IMR-90 (cell line): ENCODE measurements at regions not wholly inside any gene's neighbourhood (a gene's known extent, or its start where the extent isn't known, plus 50 kb on each side); places are given as distances from the start of the nearest gene placed in this dataset.

Experiments used
- ATAC-seq: fragments of 200-7000 bp; cut with Tn5 transposase; 2 replicates; pipeline ENCODE4 v1.9.1; 2020; ENCODE audit warnings: low read depth, mild to moderate bottlenecking, moderate library complexity
- BruUV-seq: library from RNA; stranded (reverse); fragments of 400-500 nt; replicated peaks from 2 replicates; lab custom pipeline; 2021; lab: Mats Ljungman, UMichigan
- CTCF ChIA-PET: fragments of 300-600 bp; formaldehyde crosslinking; extraction: SDS; loops from one replicate; lab custom pipeline; 2021; ENCODE audit warnings: antibody characterized with exemption; lab: Yijun Ruan, JAX
- POLR2A ChIA-PET: fragments of 300-600 bp; sonication (Branson Sonifier 250); formaldehyde crosslinking; loops from one replicate; lab custom pipeline; 2022; ENCODE audit warnings: antibody characterized with exemption; ENCODE audit not compliant: unreplicated experiment; lab: Charles Lee
- DNase-seq: peaks from one replicate; pipeline ENCODE4 v3.0.0; 2013
- H2AFZ ChIP-seq: replicated peaks from 2 replicates; pipeline ENCODE3; 2013; ENCODE audit warnings: low read length, mild to moderate bottlenecking; ENCODE audit not compliant: poor library complexity
- H2AK5ac ChIP-seq: 2 replicates; pipeline ENCODE4 v1.6.1; 2013; ENCODE audit warnings: low read depth, low read length, inconsistent platforms
- H2AK9ac ChIP-seq: replicated peaks from 2 replicates; pipeline ENCODE3; 2013; ENCODE audit warnings: mild to moderate bottlenecking, low read depth, low read length, moderate library complexity; ENCODE audit not compliant: poor library complexity
- H2BK120ac ChIP-seq: 2 replicates; pipeline ENCODE4 v1.6.1; 2013; ENCODE audit warnings: low read depth, low read length, inconsistent platforms
- H2BK15ac ChIP-seq: 3 replicates; pipeline ENCODE4 v1.6.1; 2013; ENCODE audit warnings: low read depth, low read length, inconsistent platforms
- H2BK20ac ChIP-seq: 2 replicates; pipeline ENCODE4 v1.6.1; 2013; ENCODE audit warnings: low read depth, mild to moderate bottlenecking, inconsistent platforms, low read length, moderate library complexity
- H2BK5ac ChIP-seq: 2 replicates; pipeline ENCODE4 v1.6.1; 2013; ENCODE audit warnings: mild to moderate bottlenecking, low read depth, low read length, inconsistent platforms; ENCODE audit not compliant: poor library complexity, severe bottlenecking
- H3K14ac ChIP-seq: replicated peaks from 2 replicates; pipeline ENCODE4 v1.6.1; 2013; ENCODE audit warnings: low read depth, low read length, inconsistent platforms
- H3K18ac ChIP-seq: 2 replicates; pipeline ENCODE4 v1.6.1; 2013; ENCODE audit warnings: low read depth, low read length, control low read depth
- H3K23ac ChIP-seq: 2 replicates; pipeline ENCODE4 v1.6.1; 2013; ENCODE audit warnings: low read depth, low read length, inconsistent platforms
- H3K27ac ChIP-seq: 2 replicates; pipeline ENCODE4 v1.5.1; 2013; ENCODE audit warnings: mild to moderate bottlenecking, control low read depth, low read length; ENCODE audit not compliant: insufficient read depth
- H3K27me3 ChIP-seq: 2 replicates; pipeline ENCODE4 v1.6.1; 2013; ENCODE audit warnings: low read length; ENCODE audit not compliant: control insufficient read depth, insufficient read depth
- H3K36me3 ChIP-seq: 2 replicates; pipeline ENCODE4 v1.6.1; 2013; ENCODE audit warnings: low read length, mixed read lengths; ENCODE audit not compliant: control insufficient read depth, insufficient read depth
- H3K4ac ChIP-seq: 2 replicates; pipeline ENCODE4 v1.6.1; 2013; ENCODE audit warnings: low read depth, low read length, inconsistent platforms
- H3K4me1 ChIP-seq: 2 replicates; pipeline ENCODE4 v1.6.1; 2013; ENCODE audit warnings: low read length, mixed read lengths; ENCODE audit not compliant: control insufficient read depth, insufficient read depth
- H3K4me2 ChIP-seq: 2 replicates; pipeline ENCODE4 v1.6.1; 2013; ENCODE audit warnings: low read depth, mild to moderate bottlenecking, control low read depth, low read length, moderate library complexity
- H3K4me3 ChIP-seq: 2 replicates; pipeline ENCODE4 v1.5.1; 2013; ENCODE audit warnings: low read depth, mild to moderate bottlenecking, control low read depth, low read length, moderate library complexity; ENCODE audit not compliant: insufficient read depth
- H3K56ac ChIP-seq: 2 replicates; pipeline ENCODE4 v1.6.1; 2013; ENCODE audit warnings: low read length, inconsistent platforms; ENCODE audit not compliant: insufficient read depth; ENCODE audit errors: extremely low read depth
- H3K79me1 ChIP-seq, 2 experiments: 2 replicates each; pipeline ENCODE4 v1.6.1; 2013; ENCODE audit warnings: low read length in 2 of 2, inconsistent platforms in 1 of 2, low read depth in 1 of 2
- H3K9ac ChIP-seq: 2 replicates; pipeline ENCODE4 v1.6.1; 2013; ENCODE audit warnings: low read depth, low read length, control low read depth
- H3K9me1 ChIP-seq: 2 replicates; pipeline ENCODE4 v1.6.1; 2013; ENCODE audit warnings: low read length, inconsistent platforms; ENCODE audit not compliant: insufficient read depth
- H3K9me3 ChIP-seq: 2 replicates; pipeline ENCODE4 v1.6.1; 2013; ENCODE audit warnings: low read length; ENCODE audit not compliant: control insufficient read depth, insufficient read depth
- H4K20me1 ChIP-seq: 2 replicates; pipeline ENCODE4 v1.6.1; 2013; ENCODE audit warnings: low read length, inconsistent platforms; ENCODE audit not compliant: insufficient read depth
- H4K5ac ChIP-seq: 2 replicates; pipeline ENCODE4 v1.6.1; 2013; ENCODE audit warnings: mild to moderate bottlenecking, low read depth, low read length, control low read depth
- H4K8ac ChIP-seq, 2 experiments: 2 replicates each; pipeline ENCODE4 v1.6.1; 2013; ENCODE audit warnings: low read depth in 2 of 2, low read length in 2 of 2, control low read depth in 1 of 2, inconsistent platforms in 1 of 2
- H4K91ac ChIP-seq: 2 replicates; pipeline ENCODE4 v1.6.1; 2013; ENCODE audit warnings: low read depth, low read length, inconsistent platforms; ENCODE audit not compliant: insufficient read depth
- BHLHE40 ChIP-seq: fragments of 150-350 bp; IDR thresholded peaks from 2 replicates; pipeline ENCODE4 v1.6.1; 2016; ENCODE audit warnings: mild to moderate bottlenecking, low read depth, low read length
- CEBPB ChIP-seq: IDR thresholded peaks from 2 replicates; pipeline ENCODE4 v1.6.1; 2012; ENCODE audit warnings: low read depth, low read length, improper control_type of control experiment
- CHD1 ChIP-seq: IDR thresholded peaks from 2 replicates; pipeline ENCODE4 v1.6.1; 2012; ENCODE audit warnings: low read depth, low read length, improper control_type of control experiment
- CTCF ChIP-seq: conservative IDR thresholded peaks from 2 replicates; pipeline ENCODE4 v1.5.1; 2012; ENCODE audit warnings: mild to moderate bottlenecking, low read depth, low read length, improper control_type of control experiment
- ELK1 ChIP-seq: fragments of 150-350 bp; IDR thresholded peaks from 2 replicates; pipeline ENCODE4 v1.6.1; 2016; ENCODE audit warnings: low read depth, mild to moderate bottlenecking, low read length, moderate library complexity, borderline replicate concordance
- FOS ChIP-seq: fragments of 150-350 bp; IDR thresholded peaks from 2 replicates; pipeline ENCODE4 v1.6.1; 2016; ENCODE audit warnings: low read depth, low read length
- MAFK ChIP-seq: IDR thresholded peaks from 2 replicates; pipeline ENCODE4 v1.6.1; 2012; ENCODE audit warnings: low read depth, low read length, improper control_type of control experiment
- MAZ ChIP-seq: IDR thresholded peaks from 2 replicates; pipeline ENCODE4 v1.6.1; 2012; ENCODE audit warnings: low read depth, mild to moderate bottlenecking, low read length, improper control_type of control experiment, moderate library complexity, borderline replicate concordance
- MXI1 ChIP-seq: IDR thresholded peaks from 2 replicates; pipeline ENCODE4 v1.6.1; 2012; ENCODE audit warnings: low read depth, mild to moderate bottlenecking, low read length, moderate library complexity, borderline replicate concordance
- NFE2L2 ChIP-seq: fragments of 150-350 bp; IDR thresholded peaks from 2 replicates; pipeline ENCODE4 v1.6.1; 2016; ENCODE audit warnings: low read depth, mild to moderate bottlenecking, low read length
- POLR2A ChIP-seq: IDR thresholded peaks from 2 replicates; pipeline ENCODE4 v1.6.1; 2012; ENCODE audit warnings: mild to moderate bottlenecking, low read depth, low read length
- RAD21 ChIP-seq: IDR thresholded peaks from 2 replicates; pipeline ENCODE4 v1.6.1; 2012; ENCODE audit warnings: low read length, improper control_type of control experiment
- RCOR1 ChIP-seq: IDR thresholded peaks from 2 replicates; pipeline ENCODE4 v1.6.1; 2012; ENCODE audit warnings: mild to moderate bottlenecking, low read length, improper control_type of control experiment; ENCODE audit not compliant: insufficient replicate concordance
- RFX5 ChIP-seq: IDR thresholded peaks from 2 replicates; pipeline ENCODE4 v1.8.0; 2012; ENCODE audit warnings: low read depth, mild to moderate bottlenecking, low read length, moderate library complexity
- SMC3 ChIP-seq: fragments of 150-350 bp; IDR thresholded peaks from 2 replicates; pipeline ENCODE4 v1.6.1; 2016; ENCODE audit warnings: low read depth, mild to moderate bottlenecking, antibody characterized with exemption, low read length, moderate library complexity
- USF2 ChIP-seq: fragments of 150-350 bp; IDR thresholded peaks from 2 replicates; pipeline ENCODE4 v1.6.1; 2017; ENCODE audit warnings: mild to moderate bottlenecking, antibody characterized with exemption, low read length, low read depth
- WGBS, 2 experiments: methylation state at CpG; one replicate each; pipeline versions ENCODE4 v1.1.5 to v1.1.7; 2013; ENCODE audit warnings: missing lambda C conversion rate in 2 of 2; ENCODE audit not compliant: insufficient read length in 1 of 2; ENCODE audit errors: extremely low coverage in 2 of 2; 5-methylcytosine and 5-hydroxymethylcytosine counted together
- dilution Hi-C: fragments of 300-500 bp; cut with HindIII; formaldehyde crosslinking; loops from one replicate; pipeline ENCODE4 v1.14.3; 2018; ENCODE audit warnings: low sequenced_read_pairs; ENCODE audit not compliant: unreplicated experiment
- in situ Hi-C: fragments of 300-500 bp; cut with MboI; formaldehyde crosslinking; loops from 3 replicates; pipeline ENCODE4 v1.14.3; 2019; ENCODE audit warnings: low sequenced_read_pairs, inconsistent platforms, mixed read lengths
- intact Hi-C: fragments of 100-400 bp; cut with micrococcal nuclease; formaldehyde crosslinking; loops from 2 replicates; pipeline ENCODE4 v1.10.0; 2022

- Histone ChIP-seq H3K4ac (no peak overlapping the region), H3K4me1 (no peaks in the 10 kb centered on the region), H3K27me3 (no peaks in the 10 kb centered on the region), H3K18ac (no peak overlapping the region), H2AK9ac (no peak overlapping the region), H2AK5ac (no peak overlapping the region), H4K5ac (no peak overlapping the region), H3K14ac (no peak overlapping the region), H2BK20ac (no peak overlapping the region), H3K36me3 (no peaks in the 10 kb centered on the region), H3K4me2 (no peak overlapping the region), H2BK5ac (no peak overlapping the region), H3K56ac (no peak overlapping the region), H3K79me1 (no peaks in the 10 kb centered on the region), H3K9ac (no peak overlapping the region), H4K91ac (no peak overlapping the region), H3K4me3 (no peak overlapping the region), H2AFZ (no peak overlapping the region), H3K23ac (no peak overlapping the region), H4K8ac (no peak overlapping the region), H3K27ac (no peak overlapping the region), H2BK120ac (no peak overlapping the region), H3K9me3 (no peaks in the 10 kb centered on the region), H3K9me1 (no peaks in the 10 kb centered on the region), H2BK15ac (no peak overlapping the region), H4K20me1 (no peaks in the 10 kb centered on the region)
- no TSS peak for BruUV-seq
- in situ Hi-C loops: no loop called here
- DNase-seq: no peak
- TF ChIP-seq RAD21: no peak
- TF ChIP-seq RCOR1: no peak
- TF ChIP-seq NFE2L2: no peak
- TF ChIP-seq SMC3: no peak
- TF ChIP-seq CHD1: no peak
- TF ChIP-seq FOS: no peak
- TF ChIP-seq RFX5: no peak
- no peak for TF ChIP-seq USF2
- no peak for TF ChIP-seq CTCF
- no peak for TF ChIP-seq POLR2A
- TF ChIP-seq CEBPB: no peak
- TF ChIP-seq MXI1: no peak
- no peak for TF ChIP-seq MAFK
- TF ChIP-seq ELK1: no peak
- TF ChIP-seq BHLHE40: no peak
- no peak for TF ChIP-seq MAZ
- ATAC-seq: no peak
- WGBS, 2 experiments: 40% methylated on average over 1 of the region's 1 CpG; no CpG with 5 or more reads in 1 of the 2 experiments
- intact Hi-C loops: no loop called here
- ChIA-PET POLR2A (no interaction called here), CTCF (no interaction called here)
- dilution Hi-C loops: no loop called here
These were observed 342.2 kb downstream of the IGSF11 start for GRCh38 chr3:118692416-118692815.
